ENCODE measurements at regions not wholly inside any gene's neighbourhood (a gene's known extent, or its start where the extent isn't known, plus 50 kb on each side); places are given as distances from the start of the nearest gene placed in this dataset.
A peak's percentile ranks its signal among the peaks of the same experiment; 100 is the strongest.

- Histone ChIP-seq H3K9me3 (replicated peaks; ENCODE audit: control insufficient read depth, low read depth, low read length) (peaks cover 8% of the 10 kb centered on the region), H3K4me1 (ENCODE audit: control insufficient read depth, insufficient read depth, low read length) (no peaks in the 10 kb centered on the region), H3K27ac (ENCODE audit: low read length) (no peak overlapping the region), H3K4me3 (ENCODE audit: low read length) (no peak overlapping the region), H3K27me3 (ENCODE audit: control insufficient read depth, insufficient read depth, low read length) (no peaks in the 10 kb centered on the region), H3K36me3 (ENCODE audit: control insufficient read depth, insufficient read depth, low read length) (no peaks in the 10 kb centered on the region)
- peak; percentile 74 for DNase-seq
- no CpG with 5 or more reads among the region's 2 CpGs for WGBS (ENCODE audit: insufficient coverage)
These were observed 176.9 kb upstream of the MC4R start for GRCh38 chr18:60549338-60549960.

DNA sequence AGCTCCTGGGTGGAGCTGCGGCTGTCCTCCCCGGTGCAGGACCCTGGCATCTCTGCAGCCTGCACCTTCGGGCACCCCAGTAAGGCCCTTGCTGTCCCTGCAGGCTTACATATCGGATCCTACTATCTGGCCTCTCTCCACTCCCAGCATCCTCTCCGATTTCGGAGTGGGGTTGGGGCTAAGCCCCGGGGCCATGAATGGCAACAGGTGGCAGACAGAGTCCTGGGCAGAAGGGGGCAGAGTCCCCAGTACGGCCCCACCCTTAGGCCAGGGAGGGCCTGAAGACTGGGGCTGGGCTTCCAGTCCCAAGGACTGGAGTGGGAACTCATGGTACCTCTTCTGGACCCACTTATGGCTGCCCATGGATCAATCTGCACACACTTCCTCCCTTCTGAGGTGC lies 180.4 kb upstream of the MC4R start:
- Histone ChIP-seq H3K27me3 (ENCODE audit: control insufficient read depth, insufficient read depth, low read length) (no peaks in the 10 kb centered on the region), H3K4me3 (ENCODE audit: low read length) (no peak overlapping the region), H3K4me1 (ENCODE audit: control insufficient read depth, insufficient read depth, low read length) (no peaks in the 10 kb centered on the region), H3K9me3 (replicated peaks; ENCODE audit: control insufficient read depth, low read depth, low read length) (peaks cover 8% of the 10 kb centered on the region), H3K36me3 (ENCODE audit: control insufficient read depth, insufficient read depth, low read length) (no peaks in the 10 kb centered on the region), H3K27ac (ENCODE audit: low read length) (no peak overlapping the region)
- 96% methylated on average over 4 of the region's 8 CpGs for WGBS (ENCODE audit: insufficient coverage)
- no peak for DNase-seq

DNA sequence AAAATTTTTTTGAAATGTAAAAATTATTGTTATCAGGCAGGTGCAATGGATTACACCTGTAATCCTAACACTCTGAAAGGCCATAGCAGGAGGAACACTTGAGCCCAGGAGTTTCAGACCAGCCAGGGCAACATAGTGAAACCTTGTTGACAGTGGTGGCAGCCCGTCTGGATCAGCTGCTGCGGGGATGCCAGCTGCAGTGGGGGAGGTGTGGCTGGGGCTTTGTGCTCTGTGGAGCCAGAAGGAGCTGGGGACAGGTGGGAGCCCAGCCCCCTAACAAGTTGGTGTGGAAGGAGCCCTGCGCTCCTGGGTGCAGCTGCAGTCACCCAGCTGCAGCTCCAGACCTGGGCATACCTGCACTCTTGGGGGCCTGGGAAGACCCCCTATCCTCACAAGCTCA lies 182.4 kb upstream of the MC4R start:
- DNase-seq: peak; percentile 28
- Histone ChIP-seq H3K27me3 (ENCODE audit: control insufficient read depth, insufficient read depth, low read length) (no peaks in the 10 kb centered on the region), H3K4me3 (ENCODE audit: low read length) (no peak overlapping the region), H3K9me3 (replicated peaks; ENCODE audit: control insufficient read depth, low read depth, low read length) (peaks cover 8% of the 10 kb centered on the region), H3K4me1 (ENCODE audit: control insufficient read depth, insufficient read depth, low read length) (no peaks in the 10 kb centered on the region), H3K36me3 (ENCODE audit: control insufficient read depth, insufficient read depth, low read length) (no peaks in the 10 kb centered on the region), H3K27ac (ENCODE audit: low read length) (no peak overlapping the region)
- 24% methylated on average over 2 of the region's 3 CpGs for WGBS (ENCODE audit: insufficient coverage)

- Histone ChIP-seq H3K27ac (ENCODE audit: low read length) (no peak overlapping the region), H3K9me3 (replicated peaks; ENCODE audit: control insufficient read depth, low read depth, low read length) (peaks cover 8% of the 10 kb centered on the region), H3K36me3 (ENCODE audit: control insufficient read depth, insufficient read depth, low read length) (no peaks in the 10 kb centered on the region), H3K4me3 (ENCODE audit: low read length) (no peak overlapping the region), H3K27me3 (ENCODE audit: control insufficient read depth, insufficient read depth, low read length) (no peaks in the 10 kb centered on the region), H3K4me1 (ENCODE audit: control insufficient read depth, insufficient read depth, low read length) (no peaks in the 10 kb centered on the region)
- DNase-seq: no peak
- WGBS (ENCODE audit: insufficient coverage): 79% methylated on average over 4 of the region's 5 CpGs
These were observed 183.1 kb upstream of the MC4R start for GRCh38 chr18:60555625-60556024.

GRCh38 chr18:60556326-60556725 lies 183.8 kb upstream of the MC4R start:
- Histone ChIP-seq H3K27me3 (ENCODE audit: control insufficient read depth, insufficient read depth, low read length) (no peaks in the 10 kb centered on the region), H3K9me3 (replicated peaks; ENCODE audit: control insufficient read depth, low read depth, low read length) (peaks cover 8% of the 10 kb centered on the region), H3K36me3 (ENCODE audit: control insufficient read depth, insufficient read depth, low read length) (no peaks in the 10 kb centered on the region), H3K27ac (ENCODE audit: low read length) (no peak overlapping the region), H3K4me1 (ENCODE audit: control insufficient read depth, insufficient read depth, low read length) (no peaks in the 10 kb centered on the region), H3K4me3 (ENCODE audit: low read length) (no peak overlapping the region)
- WGBS (ENCODE audit: insufficient coverage): 100% methylated on average over 1 of the region's 1 CpG
- DNase-seq: no peak

DNA sequence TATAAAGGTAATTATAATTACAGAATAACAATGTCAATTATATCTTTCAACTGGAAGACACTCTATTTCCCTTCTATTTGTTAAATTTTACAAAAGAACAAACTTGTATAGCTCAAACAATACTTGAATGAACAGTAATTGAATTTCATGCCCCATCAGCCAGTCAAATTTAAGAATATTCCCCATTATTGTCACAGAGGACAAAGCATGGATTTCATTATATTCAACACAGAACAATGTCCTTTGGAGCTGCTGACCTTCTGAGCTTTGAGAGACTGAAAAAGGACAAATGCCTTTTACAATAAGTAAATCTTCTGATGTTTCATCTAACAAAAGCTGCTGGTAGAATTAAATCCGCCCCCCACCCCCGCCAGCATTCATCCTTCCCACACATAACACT lies 187.5 kb upstream of the MC4R start:
- no CpG with 5 or more reads among the region's 2 CpGs for WGBS (ENCODE audit: insufficient coverage)

DNA sequence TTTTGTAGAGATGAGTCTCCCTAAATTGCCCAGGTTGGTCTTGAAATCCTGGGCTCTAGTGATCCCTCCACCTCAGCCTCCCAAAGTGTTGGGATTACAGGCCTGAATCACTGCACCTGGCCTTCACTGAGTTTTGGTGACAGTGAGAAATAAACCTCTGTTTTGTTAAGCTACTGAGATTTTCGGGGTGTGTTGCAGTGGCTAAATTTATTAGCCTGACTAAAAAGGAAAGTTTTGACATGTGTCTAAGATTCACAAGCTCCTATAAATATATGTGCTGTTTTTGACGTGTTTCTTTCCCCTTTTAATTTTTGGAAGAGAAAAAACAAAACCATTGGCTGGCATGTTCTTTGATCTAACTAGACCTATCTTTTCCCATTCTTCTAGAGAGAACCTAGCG lies 190.5 kb upstream of the MC4R start:
- DNase-seq: no peak
- H3K9me3 ChIP-seq (replicated peaks; ENCODE audit: control insufficient read depth, low read depth, low read length): no peaks in the 10 kb centered on the region
- no peaks in the 10 kb centered on the region for H3K4me1 ChIP-seq (ENCODE audit: control insufficient read depth, insufficient read depth, low read length)
- no peaks in the 10 kb centered on the region for H3K36me3 ChIP-seq (ENCODE audit: control insufficient read depth, insufficient read depth, low read length)
- WGBS (ENCODE audit: insufficient coverage): no CpG with 5 or more reads among the region's 3 CpGs
- H3K27me3 ChIP-seq (ENCODE audit: control insufficient read depth, insufficient read depth, low read length): no peaks in the 10 kb centered on the region
- no peak overlapping the region for H3K4me3 ChIP-seq (ENCODE audit: low read length)
- H3K27ac ChIP-seq (ENCODE audit: low read length): no peak overlapping the region

More for the DNA sequence above, 187.5 kb upstream of the MC4R start:
- H3K4me1 ChIP-seq (ENCODE audit: control insufficient read depth, insufficient read depth, low read length): no peaks in the 10 kb centered on the region
- H3K9me3 ChIP-seq (replicated peaks; ENCODE audit: control insufficient read depth, low read depth, low read length): no peaks in the 10 kb centered on the region
- H3K27me3 ChIP-seq (ENCODE audit: control insufficient read depth, insufficient read depth, low read length): no peaks in the 10 kb centered on the region
- H3K4me3 ChIP-seq (ENCODE audit: low read length): no peak overlapping the region
- H3K36me3 ChIP-seq (ENCODE audit: control insufficient read depth, insufficient read depth, low read length): no peaks in the 10 kb centered on the region
- DNase-seq: no peak
- H3K27ac ChIP-seq (ENCODE audit: low read length): no peak overlapping the region

GRCh38 chr18:60568220-60568619 lies 195.6 kb upstream of the MC4R start:
- Histone ChIP-seq H3K9me3 (replicated peaks; ENCODE audit: control insufficient read depth, low read depth, low read length) (no peaks in the 10 kb centered on the region), H3K4me1 (ENCODE audit: control insufficient read depth, insufficient read depth, low read length) (no peaks in the 10 kb centered on the region), H3K36me3 (ENCODE audit: control insufficient read depth, insufficient read depth, low read length) (no peaks in the 10 kb centered on the region), H3K4me3 (ENCODE audit: low read length) (no peak overlapping the region), H3K27me3 (ENCODE audit: control insufficient read depth, insufficient read depth, low read length) (no peaks in the 10 kb centered on the region), H3K27ac (ENCODE audit: low read length) (no peak overlapping the region)
- 79% methylated on average over 1 of the region's 3 CpGs for WGBS (ENCODE audit: insufficient coverage)
- DNase-seq: no peak

DNA sequence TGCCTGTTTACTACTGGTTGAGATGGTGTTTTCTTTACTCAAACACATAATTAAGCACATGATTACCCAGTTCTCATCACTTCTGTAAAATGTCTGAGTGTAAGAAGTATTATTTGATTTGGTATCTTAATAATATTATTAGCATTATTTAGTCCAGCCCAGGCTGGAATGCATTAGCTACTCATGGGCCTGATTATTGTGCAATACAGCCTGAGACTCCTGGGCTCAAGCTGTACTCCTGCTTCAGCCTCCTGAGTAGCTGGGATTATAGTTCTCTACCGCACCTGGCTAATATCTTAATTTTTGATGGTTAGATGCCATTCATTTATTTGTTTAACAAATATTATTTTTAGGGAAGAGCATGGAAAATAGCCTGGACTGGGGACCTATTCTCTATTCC lies 197.6 kb upstream of the MC4R start:
- no peaks in the 10 kb centered on the region for H3K9me3 ChIP-seq (replicated peaks; ENCODE audit: control insufficient read depth, low read depth, low read length)
- H3K4me3 ChIP-seq (ENCODE audit: low read length): no peak overlapping the region
- WGBS (ENCODE audit: insufficient coverage): no CpG with 5 or more reads among the region's 1 CpG
- H3K27ac ChIP-seq (ENCODE audit: low read length): no peak overlapping the region
- no peaks in the 10 kb centered on the region for H3K36me3 ChIP-seq (ENCODE audit: control insufficient read depth, insufficient read depth, low read length)
- H3K27me3 ChIP-seq (ENCODE audit: control insufficient read depth, insufficient read depth, low read length): no peaks in the 10 kb centered on the region
- no peak for DNase-seq
- no peaks in the 10 kb centered on the region for H3K4me1 ChIP-seq (ENCODE audit: control insufficient read depth, insufficient read depth, low read length)

DNA sequence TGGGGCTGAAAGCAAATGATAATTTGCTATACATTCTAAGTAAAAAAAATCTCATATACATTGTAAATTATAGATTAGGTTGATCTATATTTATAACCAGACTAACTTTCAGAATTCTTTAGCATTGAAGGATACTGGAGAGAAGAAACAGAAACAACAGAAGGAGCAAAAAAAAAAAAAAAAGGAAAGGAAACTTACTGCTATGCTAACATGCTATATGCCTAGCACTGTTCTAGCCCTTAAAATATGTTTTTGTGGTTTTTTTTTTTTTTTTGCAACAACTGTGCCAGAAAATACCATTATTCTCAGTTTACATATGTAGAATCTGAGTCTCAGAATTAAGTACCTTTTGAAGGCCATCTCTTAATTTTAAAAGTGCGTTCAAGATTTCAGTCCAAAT lies 204.9 kb upstream of the MC4R start:
- no peaks in the 10 kb centered on the region for H3K4me1 ChIP-seq (ENCODE audit: control insufficient read depth, insufficient read depth, low read length)
- H3K4me3 ChIP-seq (ENCODE audit: low read length): no peak overlapping the region
- DNase-seq: no peak
- WGBS (ENCODE audit: insufficient coverage): no CpG with 5 or more reads among the region's 1 CpG
- H3K27ac ChIP-seq (ENCODE audit: low read length): no peak overlapping the region
- no peaks in the 10 kb centered on the region for H3K9me3 ChIP-seq (replicated peaks; ENCODE audit: control insufficient read depth, low read depth, low read length)
- H3K36me3 ChIP-seq (ENCODE audit: control insufficient read depth, insufficient read depth, low read length): no peaks in the 10 kb centered on the region
- no peaks in the 10 kb centered on the region for H3K27me3 ChIP-seq (ENCODE audit: control insufficient read depth, insufficient read depth, low read length)

GRCh38 chr18:60585670-60586069 lies 213.1 kb upstream of the MC4R start:
- no peak for DNase-seq
- H3K9me3 ChIP-seq (replicated peaks; ENCODE audit: control insufficient read depth, low read depth, low read length): no peaks in the 10 kb centered on the region
- no peaks in the 10 kb centered on the region for H3K4me1 ChIP-seq (ENCODE audit: control insufficient read depth, insufficient read depth, low read length)
- no peak overlapping the region for H3K27ac ChIP-seq (ENCODE audit: low read length)
- H3K36me3 ChIP-seq (ENCODE audit: control insufficient read depth, insufficient read depth, low read length): no peaks in the 10 kb centered on the region
- no peak overlapping the region for H3K4me3 ChIP-seq (ENCODE audit: low read length)
- no peaks in the 10 kb centered on the region for H3K27me3 ChIP-seq (ENCODE audit: control insufficient read depth, insufficient read depth, low read length)

Measured in muscle of leg (tissue), 3 donors.